ENCODE measurements at regions not wholly inside any gene's neighbourhood (a gene's known extent, or its start where the extent isn't known, plus 50 kb on each side); places are given as distances from the start of the nearest gene placed in this dataset.

DNA sequence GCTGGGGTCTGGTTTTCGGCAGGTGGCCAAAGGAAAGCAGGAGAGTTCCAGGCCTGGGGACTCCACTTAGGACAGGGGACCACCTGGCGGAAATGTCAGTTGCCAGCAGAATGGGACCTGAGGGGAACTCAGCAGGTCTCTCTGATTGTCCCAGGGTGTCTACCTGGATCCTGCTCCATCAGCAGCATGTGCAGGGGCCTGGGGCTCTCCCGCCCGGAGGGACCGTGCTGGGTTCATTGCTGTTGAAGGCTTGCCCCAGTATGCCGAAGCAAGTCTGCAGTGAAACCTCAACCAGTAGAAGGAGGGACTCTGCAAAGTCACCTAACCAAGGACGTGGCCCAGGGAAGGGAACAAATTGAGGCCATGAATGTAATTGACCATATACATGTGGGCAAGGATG, 506.5 kb upstream of the MKI67 start:
- DNase-seq (no peak), ATAC-seq (no peak)
- H3K9me3 ChIP-seq, result no peaks in the 10 kb centered on the region
- intact Hi-C loops (cut with DNase I), result loop anchor here (10.0 kb wide), 2 partner anchors 222 to 242 kb away; no protein-coding TSS in a partner anchor
- H3K4me1 ChIP-seq, result no peaks in the 10 kb centered on the region
- H3K27me3 ChIP-seq (ENCODE audit: insufficient read depth in 3 of 3, low read length in 2 of 3), result no peaks in the 10 kb centered on the region
- TF ChIP-seq, protein P1, sequence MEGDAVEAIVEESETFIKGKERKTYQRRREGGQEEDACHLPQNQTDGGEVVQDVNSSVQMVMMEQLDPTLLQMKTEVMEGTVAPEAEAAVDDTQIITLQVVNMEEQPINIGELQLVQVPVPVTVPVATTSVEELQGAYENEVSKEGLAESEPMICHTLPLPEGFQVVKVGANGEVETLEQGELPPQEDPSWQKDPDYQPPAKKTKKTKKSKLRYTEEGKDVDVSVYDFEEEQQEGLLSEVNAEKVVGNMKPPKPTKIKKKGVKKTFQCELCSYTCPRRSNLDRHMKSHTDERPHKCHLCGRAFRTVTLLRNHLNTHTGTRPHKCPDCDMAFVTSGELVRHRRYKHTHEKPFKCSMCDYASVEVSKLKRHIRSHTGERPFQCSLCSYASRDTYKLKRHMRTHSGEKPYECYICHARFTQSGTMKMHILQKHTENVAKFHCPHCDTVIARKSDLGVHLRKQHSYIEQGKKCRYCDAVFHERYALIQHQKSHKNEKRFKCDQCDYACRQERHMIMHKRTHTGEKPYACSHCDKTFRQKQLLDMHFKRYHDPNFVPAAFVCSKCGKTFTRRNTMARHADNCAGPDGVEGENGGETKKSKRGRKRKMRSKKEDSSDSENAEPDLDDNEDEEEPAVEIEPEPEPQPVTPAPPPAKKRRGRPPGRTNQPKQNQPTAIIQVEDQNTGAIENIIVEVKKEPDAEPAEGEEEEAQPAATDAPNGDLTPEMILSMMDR (IDR thresholded peaks at IDR 0.05), result no peak
- no peak overlapping the region for H3K4me3 ChIP-seq
- H3K36me3 ChIP-seq (ENCODE audit: insufficient read depth in 1 of 2, low read depth in 1 of 2), result no peaks in the 10 kb centered on the region
- no peak overlapping the region for H3K27ac ChIP-seq
- WGBS, 3 donors, result 94 to 95% (median 95%) methylated on average over 7 of the region's 7 CpGs

DNA sequence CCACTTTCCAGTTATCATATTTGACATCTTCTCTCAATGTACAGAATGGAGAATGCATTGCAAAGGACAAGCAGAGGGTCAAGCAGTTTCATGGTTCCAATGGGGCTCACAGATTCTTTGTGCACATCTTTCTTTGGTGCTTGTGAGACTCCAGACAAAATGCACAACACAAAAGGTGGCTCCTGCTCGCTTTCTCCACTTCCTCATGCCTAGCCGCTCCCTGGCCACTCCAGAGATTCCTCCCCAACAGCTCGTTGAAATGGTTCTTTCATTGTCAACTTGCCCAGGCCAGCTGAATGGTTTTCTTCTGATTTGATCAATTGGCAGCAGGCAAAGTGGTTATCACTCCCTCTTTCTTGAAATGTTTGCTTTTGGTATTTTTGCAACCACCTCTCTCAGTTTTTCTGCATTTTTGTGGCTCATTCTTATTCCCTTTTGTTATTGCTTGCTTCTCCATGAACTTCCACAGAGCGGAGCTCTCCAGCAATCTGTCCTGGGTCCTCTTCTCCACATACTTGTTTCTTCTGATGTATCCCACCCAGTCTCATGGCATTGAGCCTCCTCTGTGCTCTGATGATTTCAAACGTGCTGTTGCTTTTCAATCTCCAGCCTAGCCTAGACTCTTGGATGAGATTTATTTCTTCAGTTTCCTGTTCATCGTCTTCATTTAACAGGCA, 507.8 kb upstream of the MKI67 start:
- DNase-seq (no peak), ATAC-seq (no peak)
- H3K9me3 ChIP-seq, result no peaks in the 10 kb centered on the region
- no peaks in the 10 kb centered on the region for H3K36me3 ChIP-seq (ENCODE audit: insufficient read depth in 1 of 2, low read depth in 1 of 2)
- H3K27me3 ChIP-seq (ENCODE audit: insufficient read depth in 3 of 3, low read length in 2 of 3), result no peaks in the 10 kb centered on the region
- no peaks in the 10 kb centered on the region for H3K4me1 ChIP-seq
- no peak overlapping the region for H3K4me3 ChIP-seq
- TF ChIP-seq, protein P1 (IDR thresholded peaks at IDR 0.05), result no peak
- intact Hi-C loops (cut with DNase I), result loop anchor here (10.0 kb wide), 2 partner anchors 221 to 241 kb away; no protein-coding TSS in a partner anchor
- H3K27ac ChIP-seq, result no peak overlapping the region
- 49 to 61% (median 55%) methylated on average over 6 of the region's 6 CpGs for WGBS, 3 donors

DNA sequence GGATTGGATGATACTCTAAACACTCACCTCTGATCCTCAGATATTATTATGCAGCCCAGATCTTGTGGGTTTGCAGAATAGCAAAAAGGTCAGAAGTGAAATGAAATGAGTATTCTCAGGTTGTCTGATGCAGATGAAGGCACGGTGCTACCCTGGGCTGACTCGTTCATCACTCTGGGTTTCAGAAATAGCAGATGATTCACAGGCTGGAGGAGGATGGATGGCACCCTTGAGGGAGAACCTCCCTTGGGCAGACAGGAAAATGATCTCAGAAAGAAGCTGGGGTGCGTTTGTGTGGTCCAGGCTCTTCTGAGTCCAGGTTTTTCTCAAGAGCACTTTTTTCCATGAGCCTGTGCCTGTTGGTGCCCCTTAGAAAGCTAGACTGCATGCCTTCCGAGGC, 515.8 kb upstream of the MKI67 start:
- ATAC-seq, result no peak
- TF ChIP-seq, protein P1 (IDR thresholded peaks at IDR 0.05), result no peak

DNA sequence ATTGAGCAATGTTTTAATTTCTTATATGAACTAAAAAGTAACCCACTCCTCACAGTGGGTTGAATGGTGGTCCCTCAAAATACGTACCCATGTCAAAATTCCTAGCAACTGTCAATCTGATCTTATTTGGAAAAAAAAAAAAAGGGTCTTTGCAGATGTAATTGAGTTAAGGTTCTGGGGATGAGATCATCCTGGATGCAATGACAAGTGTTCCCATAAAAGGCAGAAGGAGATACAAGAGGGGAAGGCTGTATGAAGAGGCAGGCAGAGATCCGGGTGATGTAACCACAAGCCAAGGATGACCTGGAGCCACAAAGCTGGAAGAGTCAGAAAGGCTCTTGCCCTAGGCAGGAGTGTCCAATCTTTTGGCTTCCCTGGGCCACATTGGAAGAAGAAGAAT, 516.3 kb upstream of the MKI67 start:
- Histone ChIP-seq H3K4me1 (no peaks in the 10 kb centered on the region), H3K36me3 (ENCODE audit: insufficient read depth in 1 of 2, low read depth in 1 of 2) (no peaks in the 10 kb centered on the region), H3K4me3 (no peak overlapping the region), H3K27ac (no peak overlapping the region), H3K27me3 (ENCODE audit: insufficient read depth in 3 of 3, low read length in 2 of 3) (peaks cover 0 to 3% (median 0%) of the 10 kb centered on the region in 3 donors), H3K9me3 (no peaks in the 10 kb centered on the region)
- DNase-seq, result no peak
- no peak for ATAC-seq
- intact Hi-C loops (cut with DNase I), result no loop called here
- 63 to 78% (median 66%) methylated on average over 2 of the region's 2 CpGs for WGBS, 3 donors
- TF ChIP-seq, protein P1 (IDR thresholded peaks at IDR 0.05), result no peak

More for the DNA sequence above, 515.8 kb upstream of the MKI67 start:
- intact Hi-C loops (cut with DNase I), result no loop called here
- H3K27me3 ChIP-seq (ENCODE audit: insufficient read depth in 3 of 3, low read length in 2 of 3), result peaks cover 0 to 3% (median 0%) of the 10 kb centered on the region in 3 donors
- no peak overlapping the region for H3K4me3 ChIP-seq
- H3K27ac ChIP-seq, result no peak overlapping the region
- no peaks in the 10 kb centered on the region for H3K9me3 ChIP-seq
- H3K36me3 ChIP-seq (ENCODE audit: insufficient read depth in 1 of 2, low read depth in 1 of 2), result no peaks in the 10 kb centered on the region
- no peak for DNase-seq
- WGBS, 3 donors, result 62 to 71% (median 64%) methylated on average over 4 of the region's 4 CpGs
- H3K4me1 ChIP-seq, result no peaks in the 10 kb centered on the region

DNA sequence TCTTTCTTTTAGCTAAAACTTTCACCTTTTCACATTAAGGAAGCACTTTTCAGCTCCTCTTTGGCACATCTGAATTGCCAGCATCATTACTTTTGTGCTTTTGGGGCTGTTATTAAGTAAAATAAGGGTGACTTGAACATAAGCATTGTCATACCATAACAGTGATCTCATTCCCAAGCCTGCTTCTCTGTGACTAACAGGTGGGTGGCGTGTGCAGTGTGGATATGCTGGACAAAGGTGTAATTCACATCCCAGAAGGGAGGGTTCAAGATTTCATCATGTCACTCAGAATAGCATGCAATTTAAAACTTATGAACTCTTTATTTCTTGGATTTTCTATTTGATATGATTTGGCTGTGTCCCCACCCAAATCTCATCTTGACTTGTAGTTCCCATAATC, 517.4 kb upstream of the MKI67 start:
- Histone ChIP-seq H3K27me3 (ENCODE audit: insufficient read depth in 3 of 3, low read length in 2 of 3) (peaks cover 0 to 6% (median 0%) of the 10 kb centered on the region in 3 donors), H3K4me3 (no peak overlapping the region), H3K27ac (no peak overlapping the region), H3K9me3 (no peaks in the 10 kb centered on the region), H3K4me1 (no peaks in the 10 kb centered on the region), H3K36me3 (ENCODE audit: insufficient read depth in 1 of 2, low read depth in 1 of 2) (no peaks in the 10 kb centered on the region)
- intact Hi-C loops (cut with DNase I), result no loop called here
- WGBS, 3 donors, result 77 to 83% (median 79%) methylated on average over 1 of the region's 1 CpG
- ATAC-seq (no peak), DNase-seq (no peak)
- TF ChIP-seq, protein P1 (IDR thresholded peaks at IDR 0.05), result no peak
